IPS DF 6.9 (cell line): ENCODE measurements at regions not wholly inside any gene's neighbourhood (a gene's known extent, or its start where the extent isn't known, plus 50 kb on each side); places are given as distances from the start of the nearest gene placed in this dataset.

Experiments used
- DNase-seq: peaks from one replicate; pipeline ENCODE4 v3.0.0-alpha.2; 2013; ENCODE audit warnings: low read depth, low spot score
- H3K27ac ChIP-seq: one replicate; pipeline ENCODE4 v1.5.1; 2013; ENCODE audit warnings: low read length, control low read depth
- H3K27me3 ChIP-seq: 2 replicates; pipeline ENCODE4 v1.6.1; 2013; ENCODE audit warnings: mild to moderate bottlenecking, low read length; ENCODE audit not compliant: control insufficient read depth, insufficient read depth
- H3K36me3 ChIP-seq: 2 replicates; pipeline ENCODE4 v1.6.1; 2013; ENCODE audit warnings: low read length; ENCODE audit not compliant: control insufficient read depth, insufficient read depth
- H3K4me1 ChIP-seq: 2 replicates; pipeline ENCODE4 v1.6.1; 2013; ENCODE audit warnings: low read length; ENCODE audit not compliant: control insufficient read depth, insufficient read depth
- H3K4me3 ChIP-seq: 2 replicates; pipeline ENCODE4 v1.5.1; 2013; ENCODE audit warnings: mild to moderate bottlenecking, low read length
- H3K9me3 ChIP-seq: 2 replicates; pipeline ENCODE4 v1.6.1; 2013; ENCODE audit warnings: low read length, inconsistent platforms; ENCODE audit not compliant: control insufficient read depth, insufficient read depth
- WGBS: extraction: QIAGEN DNeasy Blood & Tissue Kit; methylation state at CpG from one replicate; pipeline ENCODE4 v1.1.7; 2013; ENCODE audit warnings: mixed read lengths, missing lambda C conversion rate; ENCODE audit not compliant: insufficient read length, insufficient coverage; 5-methylcytosine and 5-hydroxymethylcytosine counted together

- WGBS: no CpG with 5 or more reads among the region's 2 CpGs
- no peaks in the 10 kb centered on the region for H3K9me3 ChIP-seq
Observed at GRCh38 chr1:117779364-117779763, 150.1 kb downstream of the GDAP2 start.

GRCh38 chr1:117780687-117781475 is 148.5 kb downstream of the GDAP2 start:
- WGBS: no CpG with 5 or more reads among the region's 5 CpGs
- Histone ChIP-seq H3K27me3 (no peaks in the 10 kb centered on the region), H3K4me3 (no peak overlapping the region), H3K27ac (no peak overlapping the region), H3K9me3 (no peaks in the 10 kb centered on the region), H3K4me1 (no peaks in the 10 kb centered on the region), H3K36me3 (no peaks in the 10 kb centered on the region)
- no peak for DNase-seq

More at GRCh38 chr1:117779364-117779763, 150.1 kb downstream of the GDAP2 start:
- Histone ChIP-seq H3K27me3 (no peaks in the 10 kb centered on the region), H3K4me1 (no peaks in the 10 kb centered on the region), H3K36me3 (no peaks in the 10 kb centered on the region), H3K4me3 (no peak overlapping the region), H3K27ac (no peak overlapping the region)
- no peak for DNase-seq

GRCh38 chr1:117782056-117782455 is 147.4 kb downstream of the GDAP2 start:
- no peak for DNase-seq
- no peak overlapping the region for H3K27ac ChIP-seq
- no peaks in the 10 kb centered on the region for H3K36me3 ChIP-seq
- H3K27me3 ChIP-seq: no peaks in the 10 kb centered on the region
- H3K9me3 ChIP-seq: no peaks in the 10 kb centered on the region
- no peak overlapping the region for H3K4me3 ChIP-seq
- WGBS: 100% methylated on average over 1 of the region's 4 CpGs
- no peaks in the 10 kb centered on the region for H3K4me1 ChIP-seq

- Histone ChIP-seq H3K4me3 (no peak overlapping the region), H3K4me1 (no peaks in the 10 kb centered on the region), H3K27ac (no peak overlapping the region), H3K36me3 (no peaks in the 10 kb centered on the region), H3K27me3 (no peaks in the 10 kb centered on the region), H3K9me3 (no peaks in the 10 kb centered on the region)
- DNase-seq: no peak
- no CpG with 5 or more reads among the region's 4 CpGs for WGBS
Observed at GRCh38 chr1:117783606-117784396, 145.6 kb downstream of the GDAP2 start.

GRCh38 chr1:117788014-117788413 is 141.4 kb downstream of the GDAP2 start:
- Histone ChIP-seq H3K27ac (no peak overlapping the region), H3K4me1 (no peaks in the 10 kb centered on the region), H3K27me3 (no peaks in the 10 kb centered on the region), H3K4me3 (no peak overlapping the region), H3K36me3 (no peaks in the 10 kb centered on the region), H3K9me3 (no peaks in the 10 kb centered on the region)
- WGBS: no CpG with 5 or more reads among the region's 5 CpGs
- no peak for DNase-seq

GRCh38 chr1:117793413-117793812 is 136.0 kb downstream of the GDAP2 start:
- Histone ChIP-seq H3K9me3 (no peaks in the 10 kb centered on the region), H3K36me3 (no peaks in the 10 kb centered on the region), H3K27ac (no peak overlapping the region), H3K4me1 (no peaks in the 10 kb centered on the region), H3K4me3 (no peak overlapping the region), H3K27me3 (no peaks in the 10 kb centered on the region)
- WGBS: no CpG with 5 or more reads among the region's 4 CpGs
- no peak for DNase-seq

- no peaks in the 10 kb centered on the region for H3K9me3 ChIP-seq
- H3K27me3 ChIP-seq: no peaks in the 10 kb centered on the region
- DNase-seq: no peak
- no peaks in the 10 kb centered on the region for H3K36me3 ChIP-seq
- WGBS: no CpG with 5 or more reads among the region's 1 CpG
- no peak overlapping the region for H3K27ac ChIP-seq
- no peaks in the 10 kb centered on the region for H3K4me1 ChIP-seq
- no peak overlapping the region for H3K4me3 ChIP-seq
Observed at GRCh38 chr1:117794073-117794472, 135.3 kb downstream of the GDAP2 start.

GRCh38 chr1:117795190-117795589 is 134.2 kb downstream of the GDAP2 start:
- Histone ChIP-seq H3K27me3 (no peaks in the 10 kb centered on the region), H3K9me3 (no peaks in the 10 kb centered on the region), H3K27ac (no peak overlapping the region), H3K4me1 (no peaks in the 10 kb centered on the region), H3K36me3 (no peaks in the 10 kb centered on the region), H3K4me3 (no peak overlapping the region)
- no CpG with 5 or more reads among the region's 3 CpGs for WGBS
- DNase-seq: no peak

- Histone ChIP-seq H3K4me3 (no peak overlapping the region), H3K27ac (no peak overlapping the region), H3K36me3 (no peaks in the 10 kb centered on the region), H3K9me3 (no peaks in the 10 kb centered on the region), H3K4me1 (no peaks in the 10 kb centered on the region), H3K27me3 (no peaks in the 10 kb centered on the region)
- whole genome bisulfite sequencing: no CpG with 5 or more reads among the region's 5 CpGs
- no peak for DNase-seq
Observed at GRCh38 chr1:117795792-117796191, 133.6 kb downstream of the GDAP2 start.

GRCh38 chr1:117796226-117796625 is 133.2 kb downstream of the GDAP2 start:
- no peaks in the 10 kb centered on the region for H3K9me3 ChIP-seq
- H3K27ac ChIP-seq: no peak overlapping the region
- H3K36me3 ChIP-seq: no peaks in the 10 kb centered on the region
- DNase-seq: no peak
- H3K27me3 ChIP-seq: no peaks in the 10 kb centered on the region
- WGBS: no CpG with 5 or more reads among the region's 6 CpGs
- H3K4me3 ChIP-seq: no peak overlapping the region
- no peaks in the 10 kb centered on the region for H3K4me1 ChIP-seq
